H1 (cell line): ENCODE measurements at regions not wholly inside any gene's neighbourhood (a gene's known extent, or its start where the extent isn't known, plus 50 kb on each side); places are given as distances from the start of the nearest gene placed in this dataset.

ENCODE experiments used
- CTCF ChIA-PET: fragments of 300-600 bp; sonication (Branson Sonifier 250); formaldehyde crosslinking; loops from one replicate; lab custom pipeline; 2021; ENCODE audit not compliant: partially characterized antibody; lab: Charles Lee
- POLR2A ChIA-PET: fragments of 300-600 bp; sonication (Branson Sonifier 250); formaldehyde crosslinking; loops from one replicate; lab custom pipeline; 2021; ENCODE audit warnings: inconsistent platforms; ENCODE audit not compliant: partially characterized antibody; lab: Charles Lee
- DNase-seq, 2 experiments: peaks; one replicate each; pipeline versions ENCODE4 v3.0.0 to v3.0.0-alpha.2; 2010 to 2022; ENCODE audit warnings: low spot score in 2 of 2, low read depth in 1 of 2, mixed read lengths in 1 of 2
- FAIRE-seq: peaks from 2 replicates; lab custom pipeline; 2011; peaks lifted over from hg19 to GRCh38; lab: Jason Lieb, UNC
- H2AFZ ChIP-seq: 2 replicates; pipeline ENCODE4 v1.8.1; 2012; ENCODE audit warnings: low read length, inconsistent platforms
- H2AK5ac ChIP-seq: 2 replicates; pipeline ENCODE4 v1.6.1; 2013; ENCODE audit warnings: low read depth, low read length
- H2BK120ac ChIP-seq: replicated peaks from 2 replicates; pipeline ENCODE3; 2013; ENCODE audit warnings: low read depth, low read length, inconsistent platforms
- H2BK12ac ChIP-seq: 2 replicates; pipeline ENCODE4 v1.6.1; 2013; ENCODE audit warnings: low read depth, low read length
- H2BK15ac ChIP-seq: 2 replicates; pipeline ENCODE4 v1.6.1; 2013; ENCODE audit warnings: low read length
- H2BK20ac ChIP-seq: 2 replicates; pipeline ENCODE4 v1.6.1; 2013; ENCODE audit warnings: low read length
- H2BK5ac ChIP-seq: 2 replicates; pipeline ENCODE4 v1.6.1; 2013; ENCODE audit warnings: low read depth, low read length
- H3K14ac ChIP-seq: 2 replicates; pipeline ENCODE4 v1.6.1; 2013; ENCODE audit warnings: inconsistent platforms; ENCODE audit not compliant: insufficient read length
- H3K18ac ChIP-seq: 2 replicates; pipeline ENCODE4 v1.6.1; 2013; ENCODE audit warnings: low read length; ENCODE audit errors: extremely low read depth
- H3K23ac ChIP-seq: 2 replicates; pipeline ENCODE4 v1.6.1; 2013; ENCODE audit warnings: inconsistent platforms; ENCODE audit not compliant: insufficient read length
- H3K23me2 ChIP-seq: 2 replicates; pipeline ENCODE4 v1.6.1; 2013; ENCODE audit warnings: low read depth, low read length
- H3K27ac ChIP-seq: 2 replicates; pipeline ENCODE4 v1.6.1; 2011; ENCODE audit warnings: low read depth, low read length, inconsistent platforms
- H3K27me3 ChIP-seq, 4 experiments: replicated peaks in 1 of 4; 1 replicate in 1 of 4; 2 replicates in 3 of 4; pipeline versions ENCODE4 v1.6.1 to v1.8.1; 2011 to 2013; ENCODE audit warnings: low read length in 3 of 4, mild to moderate bottlenecking in 3 of 4, inconsistent platforms in 2 of 4, mixed read lengths in 2 of 4, moderate library complexity in 1 of 4; ENCODE audit not compliant: control insufficient read depth in 3 of 4, insufficient read depth in 3 of 4; ENCODE audit errors: extremely low read depth in 1 of 4
- H3K36me3 ChIP-seq, 4 experiments: 2 replicates each; pipeline versions ENCODE4 v1.6.1 to v1.8.1; 2011 to 2013; ENCODE audit warnings: mild to moderate bottlenecking in 4 of 4, low read length in 3 of 4, moderate library complexity in 2 of 4, control low read depth in 1 of 4, inconsistent platforms in 1 of 4; ENCODE audit not compliant: insufficient read depth in 4 of 4, control insufficient read depth in 2 of 4
- H3K4ac ChIP-seq: replicated peaks from 2 replicates; pipeline ENCODE3; 2013; ENCODE audit warnings: low read length, low read depth, mixed read lengths, inconsistent platforms; ENCODE audit not compliant: insufficient read length
- H3K4me1 ChIP-seq, 4 experiments: replicated peaks in 1 of 4; 1 replicate in 1 of 4; 2 replicates in 3 of 4; pipeline versions ENCODE4 v1.6.1 to v1.8.1; 2011 to 2013; ENCODE audit warnings: low read length in 3 of 4, inconsistent platforms in 2 of 4, mixed read lengths in 1 of 4; ENCODE audit not compliant: insufficient read depth in 4 of 4, control insufficient read depth in 3 of 4
- H3K4me2 ChIP-seq, 2 experiments: 2 replicates each; pipeline versions ENCODE4 v1.6.1 to v1.8.1; 2011 to 2013; ENCODE audit warnings: low read depth in 2 of 2, low read length in 2 of 2, control low read depth in 1 of 2, inconsistent platforms in 1 of 2, mild to moderate bottlenecking in 1 of 2; ENCODE audit not compliant: insufficient read depth in 1 of 2
- H3K4me3 ChIP-seq, 4 experiments: fragments of 200-600, 300-600 bp in 1 of 4; sonication (generic), shearing (Covaris generic), sonication (Bioruptor Twin) in 1 of 4; 2 replicates each; pipeline versions ENCODE4 v1.5.1 to v1.8.1; 2011 to 2016; ENCODE audit warnings: low read length in 4 of 4, low read depth in 3 of 4, control low read depth in 2 of 4, inconsistent platforms in 2 of 4, mild to moderate bottlenecking in 2 of 4, mixed read lengths in 1 of 4, moderate library complexity in 1 of 4; ENCODE audit not compliant: insufficient read depth in 2 of 4; ENCODE audit errors: extremely low read depth in 1 of 4
- H3K56ac ChIP-seq: replicated peaks from 2 replicates; pipeline ENCODE3; 2013; ENCODE audit warnings: low read depth, mild to moderate bottlenecking, mixed read lengths, low read length, inconsistent platforms; ENCODE audit not compliant: insufficient read length
- H3K79me1 ChIP-seq: 2 replicates; pipeline ENCODE4 v1.6.1; 2013; ENCODE audit warnings: low read depth, low read length, control low read depth
- H3K79me2 ChIP-seq, 2 experiments: 2 replicates each; pipeline versions ENCODE4 v1.6.1 to v1.8.1; 2012 to 2013; ENCODE audit warnings: low read length in 2 of 2, mild to moderate bottlenecking in 2 of 2, inconsistent platforms in 1 of 2; ENCODE audit not compliant: insufficient read depth in 2 of 2, control insufficient read depth in 1 of 2
- H3K9ac ChIP-seq, 4 experiments: replicated peaks in 1 of 4; 1 replicate in 1 of 4; 2 replicates in 3 of 4; pipeline versions ENCODE4 v1.6.1 to v1.8.1; 2011 to 2013; ENCODE audit warnings: low read depth in 3 of 4, low read length in 3 of 4, control low read depth in 2 of 4, mild to moderate bottlenecking in 2 of 4, moderate library complexity in 2 of 4, inconsistent platforms in 1 of 4; ENCODE audit errors: extremely low read depth in 1 of 4
- H3K9me3 ChIP-seq, 2 experiments: 2 replicates each; pipeline versions ENCODE4 v1.6.1 to v1.8.1; 2012 to 2013; ENCODE audit warnings: mild to moderate bottlenecking in 2 of 2, moderate library complexity in 2 of 2, control low read depth in 1 of 2, inconsistent platforms in 1 of 2, low read depth in 1 of 2, low read length in 1 of 2, mixed read lengths in 1 of 2; ENCODE audit not compliant: insufficient read depth in 2 of 2
- H4K20me1 ChIP-seq, 2 experiments: replicated peaks in 1 of 2; 2 replicates each; pipeline versions ENCODE3 to v1.8.1; 2011 to 2013; ENCODE audit warnings: inconsistent platforms in 2 of 2, low read length in 2 of 2, mild to moderate bottlenecking in 1 of 2; ENCODE audit not compliant: insufficient read depth in 2 of 2, control insufficient read depth in 1 of 2
- H4K5ac ChIP-seq: 2 replicates; pipeline ENCODE4 v1.6.1; 2013; ENCODE audit warnings: low read length, low read depth, mixed read lengths, inconsistent platforms; ENCODE audit not compliant: insufficient read length
- H4K8ac ChIP-seq: 2 replicates; pipeline ENCODE4 v1.8.0; 2013; ENCODE audit warnings: mild to moderate bottlenecking, moderate library complexity, low read length, inconsistent platforms; ENCODE audit not compliant: insufficient read depth; ENCODE audit errors: extremely low read depth
- H4K91ac ChIP-seq: replicated peaks from 2 replicates; pipeline ENCODE3; 2013; ENCODE audit warnings: low read length, mixed read lengths, inconsistent platforms; ENCODE audit not compliant: insufficient read length
- KDM4A ChIP-seq: IDR thresholded peaks from one replicate; pipeline ENCODE4 v1.7.1; 2012; ENCODE audit warnings: low read depth, mild to moderate bottlenecking, moderate library complexity, low read length, inconsistent platforms; ENCODE audit not compliant: severe bottlenecking
- NRF1 ChIP-seq: IDR thresholded peaks from 2 replicates; pipeline ENCODE4 v1.6.1; 2011; ENCODE audit warnings: mild to moderate bottlenecking, low read depth, low read length, improper control_type of control experiment
- SRF ChIP-seq: IDR thresholded peaks from 2 replicates; pipeline ENCODE4 v1.6.1; 2011; ENCODE audit warnings: mild to moderate bottlenecking, low read depth, low read length, moderate library complexity
- WGBS, 2 experiments: shearing (Covaris generic) in 1 of 2; methylation state at CpG; one replicate each; pipeline versions ENCODE4 v1.1.6 to v1.1.7; 2013 to 2015; ENCODE audit warnings: low lambda C conversion rate in 2 of 2, mixed read lengths in 2 of 2, inconsistent platforms in 1 of 2, low coverage in 1 of 2, missing lambda C conversion rate in 1 of 2; ENCODE audit not compliant: insufficient replicate concordance in 2 of 2, insufficient coverage in 1 of 2, insufficient read length in 1 of 2; ENCODE audit errors: extremely low coverage in 1 of 2, missing lambda C conversion rate in 1 of 2; 5-methylcytosine and 5-hydroxymethylcytosine counted together

- Histone ChIP-seq H3K27me3 (no peaks in the 10 kb centered on the region), H3K27ac (no peak overlapping the region), H4K91ac (no peak overlapping the region), H2AK5ac (no peak overlapping the region), H3K4me2 (no peak overlapping the region), H4K8ac (no peak overlapping the region), H2BK20ac (no peak overlapping the region), H3K4me1 (no peaks in the 10 kb centered on the region), H3K14ac (no peak overlapping the region), H4K5ac (no peak overlapping the region), H3K4me3 (no peak overlapping the region), H3K9me3 (no peaks in the 10 kb centered on the region), H2BK15ac (no peak overlapping the region), H2BK120ac (no peak overlapping the region)
- CTCF ChIA-PET: interaction anchor here (0.6 kb wide), 1 partner anchor 70 kb away, joined by 3 read pairs; no protein-coding TSS in a partner anchor
- TF ChIP-seq KDM4A: no peak
- no peak for TF ChIP-seq NRF1
- TF ChIP-seq SRF: no peak
- TF ChIP-seq, all 59 proteins: peak for 0
- FAIRE-seq (no peak), DNase-seq (no peak)
- Histone ChIP-seq H2BK12ac (no peak overlapping the region), H3K23ac (no peak overlapping the region), H4K20me1 (no peaks in the 10 kb centered on the region), H3K36me3 (no peaks in the 10 kb centered on the region), H2AFZ (no peak overlapping the region), H3K79me2 (no peaks in the 10 kb centered on the region), H3K4ac (no peak overlapping the region), H3K9ac (no peak overlapping the region), H2BK5ac (no peak overlapping the region), H3K18ac (no peak overlapping the region), H3K56ac (no peak overlapping the region), H3K23me2 (no peaks in the 10 kb centered on the region), H3K79me1 (no peaks in the 10 kb centered on the region)
- WGBS, 2 experiments: 91% methylated on average over 4 of the region's 4 CpGs; no CpG with 5 or more reads in 1 of the 2 experiments
- POLR2A ChIA-PET: no interaction called here
Observed at GRCh38 chr10:4371691-4372295, 454.2 kb upstream of the AKR1E2 start.
